ENCODE measurements at regions not wholly inside any gene's neighbourhood (a gene's known extent, or its start where the extent isn't known, plus 50 kb on each side); places are given as distances from the start of the nearest gene placed in this dataset.

DNA sequence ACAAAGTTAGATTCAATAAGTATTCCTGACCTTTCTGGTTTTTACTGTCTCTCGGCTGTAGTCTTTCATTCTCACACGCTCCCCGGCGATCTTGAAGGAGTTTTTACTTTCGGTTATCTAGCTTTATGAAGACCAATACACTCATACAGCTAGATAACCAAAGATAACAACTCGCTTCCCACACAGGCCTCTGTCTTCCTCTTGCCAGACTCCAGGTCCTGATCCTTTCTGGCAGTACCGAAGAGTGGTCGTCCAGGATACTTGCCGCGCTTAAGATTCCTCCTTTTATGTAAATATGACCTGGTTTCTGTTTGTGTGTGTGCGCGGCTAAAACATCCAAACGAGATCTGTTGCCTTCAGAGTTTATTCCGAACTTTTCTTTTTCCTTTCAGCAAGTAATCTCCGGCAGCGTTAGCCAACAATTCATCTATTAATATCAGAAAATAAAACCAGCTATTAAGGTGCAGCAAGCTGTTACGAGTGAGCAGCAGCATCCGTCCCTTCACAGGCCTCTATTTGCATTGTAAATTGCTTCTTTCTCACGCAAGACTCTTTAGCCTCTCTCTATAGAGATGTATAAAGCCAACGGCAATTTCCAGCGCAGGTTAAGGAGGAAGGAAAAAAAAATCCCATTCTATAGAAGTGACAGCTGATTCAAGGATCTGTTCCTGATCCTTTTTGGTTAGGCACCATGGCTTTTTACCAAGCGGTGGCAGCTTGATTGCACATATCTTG lies 216.1 kb downstream of the MEF2C start (continued):
- TF ChIP-seq RFX5 (IDR thresholded peaks at IDR 0.05; ENCODE audit: borderline replicate concordance, low read depth, low read length) (no peak), SIX5 (IDR thresholded peaks at IDR 0.05; ENCODE audit: low read depth, low read length) (no peak), YY1 (IDR thresholded peaks at IDR 0.05; ENCODE audit: low read depth, low read length) (no peak), RXRA (IDR thresholded peaks at IDR 0.05; ENCODE audit: insufficient read depth, low read depth, low read length) (no peak), MAFK (IDR thresholded peaks at IDR 0.05; ENCODE audit: low read depth, low read length) (no peak), CBX5 (IDR thresholded peaks at IDR 0.05; ENCODE audit: low read depth, low read length) (no peak), ATF3 (IDR thresholded peaks at IDR 0.05; ENCODE audit: insufficient read depth, low read depth, low read length) (no peak), JUN (IDR thresholded peaks at IDR 0.05; ENCODE audit: low read depth, low read length) (no peak), FOSL1 (IDR thresholded peaks at IDR 0.05; ENCODE audit: insufficient read depth, low read depth, low read length) (no peak), RBBP5 (IDR thresholded peaks at IDR 0.05; ENCODE audit: borderline replicate concordance, low read depth, low read length) (peak; percentile 52; the same call in 1 of the 2 replicates), EP300 (IDR thresholded peaks at IDR 0.05; ENCODE audit: borderline replicate concordance in 1 of 2, low read depth in 2 of 2, low read length in 2 of 2) (peak in 1 of 2 experiments; percentile 72; a peak in 1 of 3 replicates), RNF2 (IDR thresholded peaks at IDR 0.05; ENCODE audit: borderline replicate concordance, low read depth, low read length, missing control alignments, poor library complexity, severe bottlenecking) (no peak)
